SK-N-SH (cell line): ENCODE measurements at regions not wholly inside any gene's neighbourhood (a gene's known extent, or its start where the extent isn't known, plus 50 kb on each side); places are given as distances from the start of the nearest gene placed in this dataset.

Experiments
- CTCF ChIA-PET: fragments of 300-600, 350-600 bp; formaldehyde crosslinking; extraction: SDS; loops from one replicate; lab custom pipeline; 2021; lab: Yijun Ruan, JAX
- POLR2A ChIA-PET: fragments of 350-600 bp; sonication (Branson Sonifier 250); formaldehyde crosslinking; extraction: SDS; loops from one replicate; lab custom pipeline; 2020; ENCODE audit warnings: antibody characterized with exemption, inconsistent platforms; lab: Yijun Ruan, JAX
- DNase-seq: peaks from one replicate; pipeline ENCODE4 v3.0.0; 2012
- H2AFZ ChIP-seq: fragments of 200-600 bp; sonication (generic); 2 replicates; pipeline ENCODE4 v1.8.1; 2016; ENCODE audit warnings: antibody characterized with exemption, mild to moderate bottlenecking, low read depth
- H3F3A ChIP-seq: fragments of 200-600 bp; sonication (generic); replicated peaks from 2 replicates; pipeline ENCODE3; 2016; ENCODE audit warnings: antibody characterized with exemption, mild to moderate bottlenecking; ENCODE audit not compliant: insufficient read depth
- H3K27ac ChIP-seq, 2 experiments: fragments of 200-500 bp in 1 of 2; fragments of 200-600 bp in 1 of 2; sonication (Bioruptor generic) in 1 of 2; sonication (generic), shearing (Covaris generic) in 1 of 2; 2 replicates each; pipeline versions ENCODE4 v1.5.1 to v1.6.1; 2014 to 2016; ENCODE audit warnings: low read depth in 2 of 2, inconsistent platforms in 1 of 2, low read length in 1 of 2, mild to moderate bottlenecking in 1 of 2, mixed read lengths in 1 of 2
- H3K27me3 ChIP-seq: fragments of 200-600 bp; sonication (generic), shearing (Covaris generic); 2 replicates; pipeline ENCODE4 v1.6.1; 2016; ENCODE audit warnings: mixed run types; ENCODE audit not compliant: insufficient read depth
- H3K36me3 ChIP-seq, 2 experiments: fragments of 200-500 bp in 1 of 2; fragments of 200-600 bp in 1 of 2; sonication (Bioruptor generic) in 1 of 2; sonication (generic) in 1 of 2; replicated peaks in 1 of 2; 2 replicates each; pipeline versions ENCODE3 to v1.5.1; 2014 to 2016; ENCODE audit warnings: low read length in 1 of 2, mild to moderate bottlenecking in 1 of 2; ENCODE audit not compliant: insufficient read depth in 2 of 2, control insufficient read depth in 1 of 2
- H3K4me1 ChIP-seq, 2 experiments: fragments of 200-500 bp in 1 of 2; fragments of 200-600 bp in 1 of 2; sonication (Bioruptor generic) in 1 of 2; sonication (generic), shearing (Covaris generic) in 1 of 2; 2 replicates each; pipeline versions ENCODE4 v1.5.1 to v1.6.1; 2014 to 2016; ENCODE audit warnings: low read depth in 1 of 2, low read length in 1 of 2, mixed run types in 1 of 2; ENCODE audit not compliant: insufficient read depth in 2 of 2, control insufficient read depth in 1 of 2
- H3K4me2 ChIP-seq: fragments of 200-600 bp; sonication (generic), shearing (Covaris generic); 2 replicates; pipeline ENCODE4 v1.6.1; 2017; ENCODE audit warnings: mixed run types
- H3K4me3 ChIP-seq, 2 experiments: fragments of 200-500 bp in 1 of 2; fragments of 200-600 bp in 1 of 2; sonication (Bioruptor generic) in 1 of 2; sonication (generic), shearing (Covaris generic) in 1 of 2; 2 replicates each; pipeline versions ENCODE4 v1.5.1 to v1.8.1; 2014 to 2016; ENCODE audit warnings: low read depth in 2 of 2, inconsistent platforms in 1 of 2, low read length in 1 of 2, mild to moderate bottlenecking in 1 of 2, mixed read lengths in 1 of 2, moderate library complexity in 1 of 2
- H3K79me2 ChIP-seq: fragments of 200-600 bp; sonication (generic); 2 replicates; pipeline ENCODE4 v1.8.1; 2017; ENCODE audit warnings: mild to moderate bottlenecking; ENCODE audit not compliant: insufficient read depth
- H3K9ac ChIP-seq: fragments of 200-600 bp; sonication (generic); 2 replicates; pipeline ENCODE4 v1.6.1; 2017; ENCODE audit warnings: mixed run types
- H3K9me2 ChIP-seq: fragments of 200-600 bp; sonication (generic); 2 replicates; pipeline ENCODE4 v1.6.1; 2017; ENCODE audit warnings: mixed run types
- H3K9me3 ChIP-seq: fragments of 200-600 bp; sonication (generic); 2 replicates; pipeline ENCODE4 v1.6.1; 2017; ENCODE audit warnings: mixed run types, mild to moderate bottlenecking, moderate library complexity
- H4K20me1 ChIP-seq: fragments of 200-600 bp; sonication (generic); 2 replicates; pipeline ENCODE4 v1.6.1; 2017; ENCODE audit warnings: mild to moderate bottlenecking, mixed run types; ENCODE audit not compliant: insufficient read depth
- CHD2 ChIP-seq: fragments of 150-350 bp; IDR thresholded peaks from 2 replicates; pipeline ENCODE4 v1.6.1; 2018; ENCODE audit warnings: low read length; ENCODE audit not compliant: partially characterized antibody
- CTCF ChIP-seq: fragments of 200-600 bp; sonication (generic); IDR thresholded peaks from 2 replicates; pipeline ENCODE4 v1.6.1; 2017; ENCODE audit warnings: antibody characterized with exemption, mild to moderate bottlenecking, moderate library complexity
- ELF1 ChIP-seq: IDR thresholded peaks from 2 replicates; pipeline ENCODE4 v1.4.0; 2012
- EP300 ChIP-seq, 2 experiments: IDR thresholded peaks; 2 replicates each; pipeline versions ENCODE4 v1.4.0 to v1.6.1; 2012; ENCODE audit warnings: borderline replicate concordance in 1 of 2, low read depth in 1 of 2, low read length in 1 of 2
- EZH2phosphoT487 ChIP-seq: fragments of 200-600 bp; sonication (generic); IDR thresholded peaks from 2 replicates; pipeline ENCODE4 v1.6.1; 2017; ENCODE audit warnings: low read depth, mixed run types, mild to moderate bottlenecking, antibody characterized with exemption, moderate library complexity, borderline replicate concordance
- FOSL2 ChIP-seq: IDR thresholded peaks from 2 replicates; pipeline ENCODE4 v1.4.0; 2012; ENCODE audit warnings: low read depth, mild to moderate bottlenecking, moderate library complexity, borderline replicate concordance
- FOXM1 ChIP-seq: IDR thresholded peaks from 2 replicates; pipeline ENCODE4 v1.4.0; 2012; ENCODE audit warnings: low read depth, mild to moderate bottlenecking
- GABPA ChIP-seq: IDR thresholded peaks from 2 replicates; pipeline ENCODE4 v1.4.0; 2012; ENCODE audit warnings: low read depth, mild to moderate bottlenecking
- JUND ChIP-seq: IDR thresholded peaks from 2 replicates; pipeline ENCODE4 v1.4.0; 2012
- MXI1 ChIP-seq: IDR thresholded peaks from 2 replicates; pipeline ENCODE4 v1.6.1; 2012; ENCODE audit warnings: mild to moderate bottlenecking, low read depth, low read length, improper control_type of control experiment
- POLR2AphosphoS5 ChIP-seq: IDR thresholded peaks from 2 replicates; pipeline ENCODE4 v1.6.1; 2012; ENCODE audit warnings: low read depth, low read length
- RCOR1 ChIP-seq: fragments of 150-350 bp; IDR thresholded peaks from 2 replicates; pipeline ENCODE4 v1.6.1; 2017; ENCODE audit warnings: antibody characterized with exemption, low read length
- REST ChIP-seq: IDR thresholded peaks from 2 replicates; pipeline ENCODE4 v1.6.1; 2012; ENCODE audit warnings: mild to moderate bottlenecking, low read depth, low read length, moderate library complexity
- RFX5 ChIP-seq: IDR thresholded peaks from 2 replicates; pipeline ENCODE4 v1.6.1; 2012; ENCODE audit warnings: mild to moderate bottlenecking, improper control_type of control experiment, low read length
- TCF12 ChIP-seq: IDR thresholded peaks from 2 replicates; pipeline ENCODE4 v1.4.0; 2012
- USF1 ChIP-seq: IDR thresholded peaks from 2 replicates; pipeline ENCODE4 v1.4.0; 2012; ENCODE audit warnings: low read depth, borderline replicate concordance
- USF2 ChIP-seq: fragments of 150-350 bp; IDR thresholded peaks from 2 replicates; pipeline ENCODE4 v1.6.1; 2017; ENCODE audit warnings: antibody characterized with exemption, low read length, low read depth, borderline replicate concordance
- WGBS: methylation state at CpG from one replicate; pipeline ENCODE4 v1.1.6; 2017; ENCODE audit warnings: low lambda C conversion rate; 5-methylcytosine and 5-hydroxymethylcytosine counted together

- WGBS: 0% methylated on average over 1 of the region's 1 CpG
- no peak overlapping the region for H3K4me2 ChIP-seq
- no peak overlapping the region for H3K4me3 ChIP-seq
- no peak overlapping the region for H3K27ac ChIP-seq
- H3K9me2 ChIP-seq: no peaks in the 10 kb centered on the region
- H3K9me3 ChIP-seq: no peaks in the 10 kb centered on the region
- no peaks in the 10 kb centered on the region for H4K20me1 ChIP-seq
- no peaks in the 10 kb centered on the region for H3K79me2 ChIP-seq
- no peaks in the 10 kb centered on the region for H3K27me3 ChIP-seq
- 0 out of 2 replicates have a peak overlapping the region, but pooled peaks have one; percentile 6 for H2AFZ ChIP-seq
- POLR2A ChIA-PET: no interaction called here
- no peaks in the 10 kb centered on the region for H3F3A ChIP-seq
- TF ChIP-seq EP300 (IDR thresholded peaks at IDR 0.05; ENCODE audit: borderline replicate concordance in 1 of 2, low read depth in 1 of 2, low read length in 1 of 2) (no peak), POLR2AphosphoS5 (no peak), RFX5 (no peak), CTCF (no peak), ELF1 (no peak), MXI1 (no peak), REST (no peak), EZH2phosphoT487 (no peak), CHD2 (no peak), FOXM1 (no peak), RCOR1 (no peak), JUND (no peak), USF2 (no peak), GABPA (no peak), FOSL2 (no peak), USF1 (no peak), TCF12 (no peak)
- H3K36me3 ChIP-seq: no peaks in the 10 kb centered on the region
- CTCF ChIA-PET: no interaction called here
- DNase-seq: no peak
- H3K4me1 ChIP-seq: no peaks in the 10 kb centered on the region
- no peak overlapping the region for H3K9ac ChIP-seq
Measured at GRCh38 chr2:221276033-221276432, 296.1 kb downstream of the EPHA4 start.
